ENCODE measurements at regions not wholly inside any gene's neighbourhood (a gene's known extent, or its start where the extent isn't known, plus 50 kb on each side); places are given as distances from the start of the nearest gene placed in this dataset.
"Not testable (repeated sequence)": the region's sequence is repeated elsewhere in the genome, so short reads cannot be mapped to it uniquely, and the experiment has no call there.

- no peak for DNase-seq
Observed at GRCh38 chr10:43839973-43840372, 191.3 kb upstream of the ZNF32 start.

DNA sequence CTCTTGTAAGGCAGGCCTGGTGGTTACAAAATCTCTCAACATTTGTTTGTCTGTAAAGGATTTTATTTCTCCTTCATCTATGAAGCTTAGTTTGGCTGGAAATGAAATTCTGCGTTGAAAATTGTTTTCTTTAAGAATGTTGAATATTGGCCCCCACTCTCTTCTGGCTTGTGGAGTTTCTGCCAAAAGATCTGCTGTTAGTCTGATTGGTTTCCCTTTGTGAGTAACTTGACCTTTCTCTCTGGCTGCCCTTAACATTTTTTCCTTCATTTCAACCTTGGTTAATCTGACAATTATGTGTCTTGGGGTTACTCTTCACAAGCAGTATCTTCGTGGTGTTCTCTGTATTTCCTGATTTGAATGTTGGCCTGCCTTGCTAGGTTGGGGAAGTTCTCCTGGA is 186.1 kb upstream of the ZNF32 start:
- DNase-seq: not testable (repeated sequence)

GRCh38 chr10:43827853-43828252 is 179.2 kb upstream of the ZNF32 start:
- DNase-seq: no peak

DNA sequence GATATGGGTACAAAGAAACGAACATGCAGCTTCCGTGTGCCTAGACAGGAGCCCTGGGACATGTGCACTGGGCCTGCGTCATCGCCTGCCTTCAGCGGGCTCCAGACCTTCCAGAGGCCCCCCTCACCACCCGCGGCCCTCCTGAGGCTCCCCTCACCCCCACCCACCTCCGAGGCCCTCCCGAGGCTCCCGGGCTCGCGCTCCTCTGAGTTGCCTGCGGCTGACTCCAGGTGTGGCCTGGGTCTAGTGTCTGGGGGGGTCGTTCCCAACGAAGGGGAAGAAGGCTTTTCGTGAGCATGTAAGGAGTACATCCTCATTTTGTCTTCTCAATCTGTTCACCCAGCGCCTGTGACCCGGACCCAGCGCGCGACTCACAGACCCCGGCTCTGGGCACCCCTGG is 177.3 kb upstream of the ZNF32 start:
- no peak for DNase-seq

- DNase-seq: no peak
Observed at GRCh38 chr10:43825421-43825820, 176.7 kb upstream of the ZNF32 start.

- DNase-seq: peak; percentile 71
Observed at GRCh38 chr10:43824934-43825333, 176.3 kb upstream of the ZNF32 start.

DNA sequence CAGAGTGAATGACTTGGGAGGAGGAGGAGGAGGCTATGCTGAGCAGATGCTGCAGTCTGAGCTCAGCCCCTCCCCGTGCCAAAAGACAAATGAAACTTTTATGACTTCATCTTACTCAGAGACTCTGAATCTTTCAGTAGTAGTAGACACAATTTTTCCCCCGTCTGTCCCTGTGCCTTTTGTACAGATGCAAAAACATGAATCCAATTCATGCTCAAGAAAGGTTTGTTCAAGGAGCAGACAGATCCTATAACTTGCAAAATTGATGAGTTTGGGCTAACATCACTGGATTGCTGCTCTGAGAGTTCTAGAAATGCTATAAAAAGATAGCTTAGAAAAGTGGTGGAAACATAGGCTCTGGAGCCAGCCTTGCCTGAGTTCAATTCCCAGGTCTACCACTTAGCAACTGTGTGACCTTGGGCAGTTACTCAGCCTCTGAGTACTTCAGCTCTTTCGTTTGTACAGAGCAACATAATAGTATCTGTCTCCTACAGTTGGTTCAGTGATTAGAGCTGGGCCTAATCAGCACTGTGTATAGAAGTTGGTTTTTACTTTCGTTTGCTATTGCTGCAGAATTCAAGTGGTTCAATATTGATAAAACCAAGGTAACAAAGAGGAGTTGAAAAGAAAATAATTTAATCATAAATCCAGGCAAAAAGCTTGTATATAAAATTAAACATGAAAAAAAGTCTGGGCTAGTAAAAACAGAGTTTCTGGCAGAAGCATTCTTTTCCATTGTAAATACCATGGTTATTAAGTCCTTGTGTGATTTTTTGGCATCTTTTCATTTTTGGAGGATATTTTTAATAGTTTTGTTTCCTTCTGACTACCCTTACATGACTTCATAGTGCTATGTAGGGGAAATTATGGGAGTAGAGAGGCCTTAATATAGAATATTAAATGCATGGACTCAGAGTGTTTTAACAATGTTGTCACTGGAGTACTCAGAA is 174.2 kb upstream of the ZNF32 start:
- DNase-seq: peak; percentile 58

DNA sequence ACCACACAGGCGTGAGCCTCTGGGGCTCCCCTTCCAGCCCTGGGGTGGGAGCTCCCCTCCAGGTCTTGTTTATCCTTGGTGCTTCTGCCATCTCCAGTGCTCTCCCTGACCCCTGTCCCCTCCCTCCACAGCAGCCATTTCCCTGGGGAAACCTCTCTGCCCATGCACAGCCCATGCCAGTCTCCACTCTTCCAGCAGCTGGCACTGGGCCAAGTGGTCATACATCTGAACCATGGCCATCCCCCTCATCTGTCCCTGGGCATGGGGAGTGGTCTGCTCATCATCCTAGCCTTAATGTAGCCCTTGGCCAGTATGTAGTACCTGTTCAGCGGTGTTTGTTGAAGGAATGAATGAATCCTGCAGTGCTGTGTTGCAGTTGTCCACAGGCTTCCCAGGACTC is 172.4 kb upstream of the ZNF32 start:
- DNase-seq: no peak

- no peak for DNase-seq
Observed at GRCh38 chr10:43820663-43821062, 172.0 kb upstream of the ZNF32 start.

- no peak for DNase-seq
Observed at GRCh38 chr10:43819464-43820230, 171.0 kb upstream of the ZNF32 start.

GRCh38 chr10:43818687-43819086 is 170.0 kb upstream of the ZNF32 start:
- DNase-seq: no peak

DNA sequence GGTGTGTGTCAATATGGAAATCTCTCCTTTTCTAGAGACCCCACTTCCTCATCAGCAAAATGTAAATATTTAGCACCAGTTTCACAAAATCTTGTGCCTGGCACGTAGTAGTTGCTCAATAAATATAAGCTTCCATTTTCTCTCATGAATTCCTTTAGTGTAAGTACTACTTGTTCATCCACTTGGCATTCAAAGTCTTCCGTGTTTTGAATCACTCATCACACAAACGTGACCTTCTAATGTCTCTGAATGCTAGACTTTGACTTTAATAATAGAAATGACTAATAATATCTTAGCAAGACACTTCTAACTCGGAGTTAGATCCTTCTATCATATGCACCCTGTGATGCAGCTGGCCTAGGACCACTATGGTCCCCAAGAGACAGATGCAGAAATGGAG is 168.7 kb upstream of the ZNF32 start:
- DNase-seq: no peak

DNA sequence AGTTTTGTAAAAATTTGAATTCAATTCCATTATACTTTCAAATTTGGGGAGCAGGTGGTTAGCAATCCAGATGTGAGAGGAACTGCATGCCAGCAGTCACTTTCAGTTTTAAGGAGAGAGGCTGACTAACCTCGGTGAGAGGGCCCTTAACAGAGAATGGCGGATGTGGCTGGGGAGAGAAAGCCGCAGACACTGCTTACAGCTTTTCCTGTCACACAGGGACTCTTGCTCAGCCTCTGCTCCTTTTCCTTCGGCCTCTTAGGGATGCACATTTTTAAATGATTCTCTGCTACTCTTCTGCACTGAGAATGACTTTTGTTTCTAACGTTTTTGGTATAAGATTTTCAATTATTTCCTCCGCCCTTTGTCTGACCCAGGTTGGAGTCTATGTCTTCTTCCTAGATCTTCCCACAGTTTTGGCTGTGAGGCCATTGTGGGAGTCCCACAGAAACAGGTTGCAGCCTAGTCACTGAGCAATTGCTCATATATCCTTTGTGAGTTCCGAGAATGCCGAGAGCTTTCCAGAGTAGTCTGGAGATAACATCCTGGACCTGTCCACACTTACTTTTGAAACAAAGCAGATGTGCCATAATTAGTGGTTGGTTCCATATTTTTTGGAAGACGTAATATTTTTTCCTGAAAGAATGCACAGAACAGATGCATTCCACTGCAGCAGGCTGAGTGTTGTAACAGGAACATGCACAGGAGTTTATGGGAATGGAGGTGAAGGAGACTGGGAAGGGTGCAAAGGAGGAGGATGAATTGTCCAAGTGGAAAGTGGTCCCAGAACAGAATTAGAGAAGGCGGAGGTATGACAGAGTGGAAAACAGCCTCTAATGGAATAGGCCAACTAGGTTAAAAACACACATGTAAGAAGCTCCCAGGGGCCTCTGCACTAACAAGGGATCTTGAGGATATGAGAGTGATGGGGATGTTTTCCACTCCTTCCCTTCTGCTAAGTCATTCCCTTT is 168.0 kb upstream of the ZNF32 start:
- DNase-seq: peak; percentile 71

DNA sequence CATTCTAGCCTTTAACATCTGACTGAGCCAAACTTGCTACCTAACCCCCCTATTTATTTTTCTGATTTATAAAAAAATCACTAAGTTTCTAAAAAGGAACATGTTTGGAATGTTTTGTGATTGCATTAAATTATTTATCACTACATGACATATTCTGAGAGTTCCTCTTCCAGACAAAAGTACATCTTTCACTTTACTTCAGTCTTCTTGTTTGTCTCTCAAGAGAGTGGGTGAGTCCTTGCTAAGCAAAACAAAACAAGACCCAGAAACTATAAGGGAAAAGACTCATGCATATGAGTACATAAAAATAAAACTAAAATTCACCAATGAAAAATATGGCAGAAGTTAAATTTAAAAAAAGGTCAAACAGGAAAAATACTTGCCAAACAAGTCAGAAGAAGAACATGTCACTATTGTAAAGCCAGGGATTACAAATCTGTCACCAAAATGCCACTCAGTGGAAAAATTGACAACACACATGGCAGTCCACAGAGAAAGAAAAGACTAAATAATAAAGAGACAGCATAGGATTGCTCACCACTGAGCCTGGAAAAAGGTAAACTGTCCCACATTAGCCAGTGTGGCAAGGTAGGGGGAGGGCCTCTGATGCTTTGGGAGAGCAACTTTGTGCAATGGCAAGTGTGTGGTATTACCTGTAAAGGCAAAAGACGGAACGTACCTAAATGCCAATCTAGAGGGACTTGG is 166.7 kb upstream of the ZNF32 start:
- no peak for DNase-seq

GRCh38 chr10:43814663-43815062 is 166.0 kb upstream of the ZNF32 start:
- DNase-seq: no peak

GRCh38 chr10:43811871-43812270 is 163.2 kb upstream of the ZNF32 start:
- DNase-seq: no peak

DNA sequence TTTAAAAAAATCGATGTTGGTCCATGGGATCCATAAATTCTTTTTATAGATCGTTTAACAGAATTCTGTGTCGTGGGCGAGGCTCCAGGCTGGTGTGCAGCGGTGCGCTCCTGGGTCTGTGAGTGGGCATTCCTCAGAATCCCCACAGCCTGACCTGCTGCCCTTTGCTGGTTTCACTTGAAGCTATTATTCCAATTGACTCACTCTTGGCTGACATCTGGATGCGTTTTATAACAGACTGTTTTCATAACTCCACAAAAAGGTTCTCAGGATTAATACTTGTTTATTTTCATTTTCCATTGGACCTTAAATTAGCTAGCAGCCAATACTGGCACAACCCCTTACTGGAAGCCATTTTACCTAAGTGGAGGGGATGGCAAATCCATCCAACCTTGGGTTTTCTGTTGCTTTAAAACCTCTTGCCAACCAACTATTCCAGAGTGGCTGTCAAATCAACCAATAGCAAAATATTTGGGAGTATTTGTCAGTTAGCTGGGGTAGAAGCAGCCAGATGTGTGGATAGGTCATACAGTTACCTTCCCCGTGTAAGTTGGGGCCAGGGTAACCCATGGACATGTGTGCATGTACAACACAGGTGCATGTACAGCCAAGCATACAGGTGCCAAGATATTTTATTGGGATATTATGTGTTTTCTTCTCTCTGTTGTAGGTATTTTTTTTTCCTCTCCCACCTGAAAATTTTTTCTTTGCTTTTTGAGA is 160.7 kb upstream of the ZNF32 start:
- no peak for DNase-seq

DNA sequence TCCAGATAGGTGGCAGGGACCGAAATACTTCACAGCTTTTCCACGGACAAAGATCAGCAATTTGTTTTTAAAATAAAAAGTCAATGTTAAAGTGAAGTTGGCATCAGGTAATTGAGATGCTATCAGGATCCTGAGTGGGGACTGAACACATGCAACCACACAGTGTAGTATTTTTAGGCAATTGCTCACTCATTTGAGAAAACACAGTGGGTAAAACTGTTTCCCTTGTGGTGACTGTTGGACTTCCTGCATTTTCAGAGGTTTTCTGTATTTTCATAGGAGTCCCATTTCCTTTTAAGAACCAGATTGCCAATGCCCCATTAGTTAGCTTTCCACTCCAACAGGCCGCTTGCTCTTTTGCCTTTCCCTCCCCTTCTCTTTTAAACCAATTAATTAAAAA is 159.5 kb upstream of the ZNF32 start:
- no peak for DNase-seq

- no peak for DNase-seq
Observed at GRCh38 chr10:43806831-43807640, 158.4 kb upstream of the ZNF32 start.

GRCh38 chr10:43803791-43804190 is 155.1 kb upstream of the ZNF32 start:
- DNase-seq: no peak
